Astrocyte (in vitro differentiated cells and primary cell): ENCODE measurements at regions not wholly inside any gene's neighbourhood (a gene's known extent, or its start where the extent isn't known, plus 50 kb on each side); places are given as distances from the start of the nearest gene placed in this dataset.

ENCODE experiments used
- DNase-seq: peaks from one replicate; pipeline ENCODE4 v3.0.0-alpha.2; 2010; ENCODE audit warnings: low read depth
- FAIRE-seq: peaks from 2 replicates; lab custom pipeline; 2011; peaks lifted over from hg19 to GRCh38; lab: Jason Lieb, UNC
- H2AFZ ChIP-seq: 2 replicates; pipeline ENCODE4 v1.6.0; 2012; ENCODE audit warnings: low read depth, low read length, inconsistent platforms
- H3K27ac ChIP-seq: 2 replicates; pipeline ENCODE4 v1.5.1; 2011; ENCODE audit warnings: low read depth, low read length, inconsistent platforms
- H3K27me3 ChIP-seq: 2 replicates; pipeline ENCODE4 v1.6.0; 2011; ENCODE audit warnings: low read length, inconsistent platforms; ENCODE audit not compliant: insufficient read depth
- H3K36me3 ChIP-seq: 2 replicates; pipeline ENCODE4 v1.5.1; 2011; ENCODE audit warnings: low read length, inconsistent platforms; ENCODE audit not compliant: insufficient read depth
- H3K4me1 ChIP-seq: 2 replicates; pipeline ENCODE4 v1.5.1; 2011; ENCODE audit warnings: low read length, inconsistent platforms; ENCODE audit not compliant: insufficient read depth
- H3K4me2 ChIP-seq: 2 replicates; pipeline ENCODE4 v1.6.0; 2012; ENCODE audit warnings: low read length, inconsistent platforms
- H3K4me3 ChIP-seq: 2 replicates; pipeline ENCODE4 v1.5.1; 2011; ENCODE audit warnings: low read depth, mild to moderate bottlenecking, low read length, inconsistent platforms; ENCODE audit not compliant: insufficient read depth
- H3K79me2 ChIP-seq: 2 replicates; pipeline ENCODE4 v1.6.0; 2012; ENCODE audit warnings: mild to moderate bottlenecking, low read length, inconsistent platforms; ENCODE audit not compliant: insufficient read depth
- H3K9ac ChIP-seq: 2 replicates; pipeline ENCODE4 v1.6.0; 2012; ENCODE audit warnings: mild to moderate bottlenecking, low read length, inconsistent platforms
- H3K9me3 ChIP-seq: 2 replicates; pipeline ENCODE4 v1.5.1; 2012; ENCODE audit warnings: low read depth, mild to moderate bottlenecking, low read length, inconsistent platforms; ENCODE audit not compliant: insufficient read depth
- H4K20me1 ChIP-seq: 2 replicates; pipeline ENCODE4 v1.6.0; 2012; ENCODE audit warnings: low read length, inconsistent platforms; ENCODE audit not compliant: insufficient read depth
- H3K27ac Mint-ChIP-seq: one replicate; pipeline ENCODE4 v1.8.0; 2021; ENCODE audit warnings: mild to moderate bottlenecking, mixed read lengths; ENCODE audit not compliant: unreplicated experiment
- H3K27me3 Mint-ChIP-seq: one replicate; pipeline ENCODE4 v1.8.0; 2021; ENCODE audit warnings: low read depth, mixed read lengths; ENCODE audit not compliant: unreplicated experiment
- H3K36me3 Mint-ChIP-seq: one replicate; pipeline ENCODE4 v1.8.0; 2021; ENCODE audit warnings: low read depth, mixed read lengths; ENCODE audit not compliant: unreplicated experiment
- H3K4me1 Mint-ChIP-seq: one replicate; pipeline ENCODE4 v1.8.0; 2021; ENCODE audit warnings: low read depth, mixed read lengths; ENCODE audit not compliant: unreplicated experiment
- H3K4me3 Mint-ChIP-seq: one replicate; pipeline ENCODE4 v1.8.0; 2021; ENCODE audit warnings: mild to moderate bottlenecking, moderate library complexity, mixed read lengths; ENCODE audit not compliant: unreplicated experiment
- H3K9me3 Mint-ChIP-seq: one replicate; pipeline ENCODE4 v1.8.0; 2021; ENCODE audit warnings: mild to moderate bottlenecking, mixed read lengths; ENCODE audit not compliant: unreplicated experiment
- CTCF ChIP-seq: IDR thresholded peaks from 2 replicates; pipeline ENCODE4 v1.5.1; 2011; ENCODE audit warnings: low read depth, mild to moderate bottlenecking, inconsistent platforms, low read length, moderate library complexity; ENCODE audit not compliant: insufficient read depth
- EZH2 ChIP-seq: IDR thresholded peaks from 2 replicates; pipeline ENCODE4 v1.6.1; 2012; ENCODE audit warnings: mild to moderate bottlenecking, low read length, inconsistent platforms; ENCODE audit not compliant: insufficient read depth

- H3K27ac Mint-ChIP-seq, result no peak overlapping the region
- H3K36me3 ChIP-seq, result no peaks in the 10 kb centered on the region
- H3K4me3 ChIP-seq, result no peak overlapping the region
- no peak overlapping the region for H3K9ac ChIP-seq
- peaks cover 1% of the 10 kb centered on the region for H3K36me3 Mint-ChIP-seq
- H3K9me3 ChIP-seq, result no peaks in the 10 kb centered on the region
- H3K4me2 ChIP-seq, result peak overlapping the region; percentile 2
- H3K4me3 Mint-ChIP-seq, result no peak overlapping the region
- H3K4me1 Mint-ChIP-seq, result peaks cover 19% of the 10 kb centered on the region
- FAIRE-seq, result peak; percentile 17
- peaks cover 5% of the 10 kb centered on the region for H3K9me3 Mint-ChIP-seq
- peak; percentile 64 for DNase-seq
- H2AFZ ChIP-seq, result no peak overlapping the region
- peaks cover 6% of the 10 kb centered on the region for H3K4me1 ChIP-seq
- H3K27me3 ChIP-seq, result no peaks in the 10 kb centered on the region
- peak overlapping the region; percentile 51 for H3K27ac ChIP-seq
- H4K20me1 ChIP-seq, result no peaks in the 10 kb centered on the region
- TF ChIP-seq EZH2 (no peak), CTCF (no peak)
- H3K79me2 ChIP-seq, result no peaks in the 10 kb centered on the region
- H3K27me3 Mint-ChIP-seq, result no peaks in the 10 kb centered on the region
These were observed 245.2 kb upstream of the GULP1 start for GRCh38 chr2:188046437-188046836.

GRCh38 chr2:188047735-188048134, 243.9 kb upstream of the GULP1 start:
- TF ChIP-seq CTCF (no peak), EZH2 (no peak)
- H3K4me1 ChIP-seq, result peaks cover 6% of the 10 kb centered on the region
- no peaks in the 10 kb centered on the region for H3K9me3 ChIP-seq
- Mint-ChIP-seq H3K4me1 (peaks cover 17% of the 10 kb centered on the region), H3K27me3 (no peaks in the 10 kb centered on the region), H3K4me3 (no peak overlapping the region), H3K27ac (no peak overlapping the region), H3K36me3 (peaks cover 1% of the 10 kb centered on the region), H3K9me3 (peaks cover 5% of the 10 kb centered on the region)
- H3K27ac ChIP-seq, result no peak overlapping the region
- H3K36me3 ChIP-seq, result no peaks in the 10 kb centered on the region
- H2AFZ ChIP-seq, result no peak overlapping the region
- H4K20me1 ChIP-seq, result no peaks in the 10 kb centered on the region
- H3K27me3 ChIP-seq, result no peaks in the 10 kb centered on the region
- FAIRE-seq (no peak), DNase-seq (no peak)
- no peak overlapping the region for H3K9ac ChIP-seq
- no peaks in the 10 kb centered on the region for H3K79me2 ChIP-seq
- no peak overlapping the region for H3K4me2 ChIP-seq
- H3K4me3 ChIP-seq, result no peak overlapping the region

- H3K9me3 Mint-ChIP-seq, result no peaks in the 10 kb centered on the region
- H3K4me3 Mint-ChIP-seq, result no peak overlapping the region
- TF ChIP-seq EZH2 (no peak), CTCF (no peak)
- no peaks in the 10 kb centered on the region for H3K79me2 ChIP-seq
- no peak overlapping the region for H2AFZ ChIP-seq
- peak; percentile 17 for FAIRE-seq
- no peak overlapping the region for H3K27ac ChIP-seq
- no peak overlapping the region for H3K9ac ChIP-seq
- H3K9me3 ChIP-seq, result no peaks in the 10 kb centered on the region
- H3K4me2 ChIP-seq, result no peak overlapping the region
- H3K27me3 ChIP-seq, result no peaks in the 10 kb centered on the region
- H3K4me3 ChIP-seq, result no peak overlapping the region
- peak; percentile 69 for DNase-seq
- no peaks in the 10 kb centered on the region for H3K27me3 Mint-ChIP-seq
- no peaks in the 10 kb centered on the region for H3K36me3 ChIP-seq
- H3K4me1 ChIP-seq, result peaks cover 6% of the 10 kb centered on the region
- H3K27ac Mint-ChIP-seq, result no peak overlapping the region
- H3K36me3 Mint-ChIP-seq, result no peaks in the 10 kb centered on the region
- H3K4me1 Mint-ChIP-seq, result peaks cover 17% of the 10 kb centered on the region
- no peaks in the 10 kb centered on the region for H4K20me1 ChIP-seq
These were observed 240.9 kb upstream of the GULP1 start for GRCh38 chr2:188050726-188051125.
